HG03108 (cell line): ENCODE measurements at regions not wholly inside any gene's neighbourhood (a gene's known extent, or its start where the extent isn't known, plus 50 kb on each side); places are given as distances from the start of the nearest gene placed in this dataset.
"Not testable (repeated sequence)": the region's sequence is repeated elsewhere in the genome, so short reads cannot be mapped to it uniquely, and the experiment has no call there.

ENCODE experiments used
- ATAC-seq: cut with Tn5 transposase; IDR thresholded peaks from one replicate; pipeline ENCODE4 v1.9.1; 2021; ENCODE audit warnings: moderate library complexity; ENCODE audit not compliant: unreplicated experiment

GRCh38 chr5:86671536-86671935, 53.8 kb downstream of the COX7C start:
- no peak for ATAC-seq

DNA sequence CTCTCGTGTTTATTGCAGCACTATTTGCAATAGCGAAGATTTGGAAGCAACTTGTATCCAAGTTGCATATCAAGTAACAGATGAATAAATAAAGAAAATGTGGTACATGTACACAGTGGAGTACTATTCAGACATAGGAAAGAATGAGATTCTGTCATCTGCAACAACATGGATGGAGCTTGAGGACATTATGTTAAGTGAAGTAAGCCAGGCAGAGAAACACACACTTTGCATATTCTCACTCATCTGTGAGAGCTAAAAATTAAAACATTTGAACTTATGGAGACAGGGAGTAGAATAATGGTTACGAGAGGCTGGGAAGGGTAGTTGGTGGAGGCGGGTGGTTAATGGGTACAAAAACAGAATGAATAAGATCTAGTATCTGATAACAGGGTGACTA, 56.3 kb downstream of the COX7C start:
- no peak for ATAC-seq

- ATAC-seq: no peak
These were observed 57.6 kb downstream of the COX7C start for GRCh38 chr5:86675311-86675710.

DNA sequence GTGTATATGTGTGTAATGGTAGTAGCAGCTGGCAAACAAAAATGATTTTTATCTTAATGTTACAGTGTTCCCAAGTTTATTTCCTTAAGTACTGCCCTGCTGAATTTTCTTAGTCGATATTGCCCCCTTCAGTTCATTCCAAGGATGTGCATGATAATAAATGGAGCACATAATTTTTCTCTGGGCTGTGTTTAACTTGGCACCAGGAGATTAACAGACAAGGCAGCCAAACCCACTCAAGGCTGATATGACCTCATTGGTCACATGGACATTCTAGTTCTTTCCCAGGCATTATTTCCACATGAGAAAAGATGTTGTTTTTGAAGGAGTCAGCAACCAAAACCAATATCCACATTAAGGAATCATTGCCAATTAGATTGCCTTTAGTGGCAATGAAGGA, 61.8 kb downstream of the COX7C start:
- no peak for ATAC-seq

- no peak for ATAC-seq
These were observed 62.2 kb downstream of the COX7C start for GRCh38 chr5:86679949-86680348.

DNA sequence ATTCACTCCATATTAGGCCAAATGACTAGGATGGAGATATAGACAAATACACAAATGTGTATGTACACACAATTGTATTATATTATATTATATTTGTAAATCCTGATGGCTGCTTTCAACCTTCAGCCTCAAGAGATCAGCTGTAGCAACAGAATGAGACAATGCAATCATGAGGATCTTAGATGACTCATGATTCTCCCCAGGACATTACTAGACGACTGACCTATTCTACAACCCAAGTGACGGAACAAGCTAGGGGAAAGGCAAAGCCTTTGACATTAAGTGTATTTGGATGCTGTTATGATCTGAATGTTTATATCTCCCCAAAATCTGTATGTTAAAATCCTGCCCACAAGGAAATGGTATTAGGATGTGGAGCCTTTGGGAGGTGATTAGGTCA, 66.5 kb downstream of the COX7C start:
- ATAC-seq: no peak

DNA sequence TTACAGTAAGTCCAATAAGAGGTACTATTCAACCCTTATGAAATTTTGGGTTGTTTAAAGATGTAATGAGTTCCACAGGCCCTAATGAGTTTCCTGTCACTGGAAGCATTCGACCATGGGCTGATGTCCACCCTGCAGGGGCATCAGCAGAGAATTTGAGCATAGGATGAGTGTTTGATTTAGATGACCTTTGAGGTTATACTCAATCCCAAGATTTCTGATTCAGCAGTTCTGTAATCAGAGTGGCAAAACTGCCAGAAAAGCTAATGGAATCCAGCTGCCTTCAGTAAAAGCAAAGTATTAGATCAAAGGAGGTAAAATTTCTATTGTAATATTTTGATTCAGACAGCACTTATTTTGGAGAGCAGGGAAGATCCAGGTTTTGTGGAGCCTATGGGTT, 68.3 kb downstream of the COX7C start:
- ATAC-seq: no peak

DNA sequence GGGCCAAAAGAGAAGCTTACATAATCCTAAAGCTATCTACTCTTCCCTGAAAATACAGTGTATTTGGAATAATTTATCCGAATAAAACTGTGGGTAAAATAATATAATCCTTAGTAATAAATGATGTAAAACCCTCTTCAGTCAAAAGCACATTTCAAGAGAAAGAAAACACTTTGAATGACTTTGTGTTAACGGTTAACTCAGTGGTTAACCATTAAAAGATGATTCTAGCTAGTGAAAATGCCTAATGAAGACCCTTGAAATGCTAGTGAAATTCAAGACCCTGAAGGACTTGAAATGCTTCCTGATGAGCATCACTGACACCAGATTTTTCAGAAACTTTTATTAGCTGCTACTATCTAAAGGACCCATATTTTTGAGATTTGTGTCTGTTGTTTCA, 70.7 kb downstream of the COX7C start:
- no peak for ATAC-seq

GRCh38 chr5:86689103-86689729, 71.5 kb downstream of the COX7C start:
- no peak for ATAC-seq

- ATAC-seq: no peak
These were observed 91.6 kb downstream of the COX7C start for GRCh38 chr5:86709157-86709881.

DNA sequence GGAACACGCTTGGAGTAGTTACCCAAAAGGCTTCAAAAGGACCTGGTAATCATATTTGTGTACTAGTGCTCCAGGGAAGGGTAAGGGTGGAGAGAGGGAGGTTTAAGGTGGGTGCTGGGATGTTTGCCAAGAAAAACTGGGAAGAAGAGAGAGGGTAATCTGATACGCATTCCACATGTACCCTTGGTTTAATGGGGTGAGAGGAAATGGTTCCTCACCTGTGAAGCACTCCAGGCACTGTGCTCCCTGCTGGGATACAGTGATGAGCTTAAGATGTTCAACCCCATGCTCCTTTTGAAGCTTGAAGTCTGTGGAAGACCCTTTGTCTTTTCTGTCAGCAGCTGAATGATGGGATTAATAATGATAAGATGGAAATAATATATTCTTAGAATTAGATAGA, 98.4 kb downstream of the COX7C start:
- ATAC-seq: no peak

DNA sequence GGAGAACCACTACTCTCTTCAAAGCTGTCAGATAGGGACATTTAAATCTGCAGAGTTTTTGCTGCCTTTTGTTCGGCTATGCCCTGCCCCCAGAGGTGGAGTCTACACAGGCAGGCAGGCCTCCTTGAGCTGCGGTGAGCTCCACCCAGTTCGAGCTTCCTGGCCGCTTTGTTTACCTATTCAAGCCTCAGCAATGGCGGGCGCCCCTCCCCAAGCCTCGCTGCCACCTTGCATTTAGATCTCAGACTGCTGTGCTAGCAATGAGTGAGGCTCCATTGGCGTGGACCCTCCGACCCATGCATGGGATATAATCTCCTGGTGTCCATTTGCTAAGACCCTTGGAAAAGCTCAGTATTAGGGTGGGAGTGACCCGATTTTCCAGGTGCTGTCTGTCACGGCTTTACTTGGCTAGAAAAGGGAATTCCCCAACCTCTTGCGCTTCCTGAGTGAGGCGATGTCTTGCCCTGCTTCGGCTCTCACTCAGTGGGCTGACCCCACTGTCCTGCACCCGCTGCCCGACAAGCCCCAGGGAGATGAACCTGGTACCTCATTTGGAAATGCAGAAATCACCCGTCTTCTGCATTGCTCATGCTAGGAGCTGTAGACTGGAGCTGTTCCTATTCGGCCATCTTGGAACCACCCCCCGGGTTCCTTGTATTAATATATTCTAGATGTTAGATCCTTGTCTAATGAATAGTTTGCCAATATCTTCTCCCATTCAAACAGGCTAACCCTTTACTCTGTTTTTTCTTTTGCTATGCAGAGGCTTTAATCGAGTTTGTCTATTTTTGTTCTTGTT, 113.8 kb downstream of the COX7C start:
- not testable (repeated sequence) for ATAC-seq

- no peak for ATAC-seq
These were observed 117.6 kb downstream of the COX7C start for GRCh38 chr5:86735370-86735769.

DNA sequence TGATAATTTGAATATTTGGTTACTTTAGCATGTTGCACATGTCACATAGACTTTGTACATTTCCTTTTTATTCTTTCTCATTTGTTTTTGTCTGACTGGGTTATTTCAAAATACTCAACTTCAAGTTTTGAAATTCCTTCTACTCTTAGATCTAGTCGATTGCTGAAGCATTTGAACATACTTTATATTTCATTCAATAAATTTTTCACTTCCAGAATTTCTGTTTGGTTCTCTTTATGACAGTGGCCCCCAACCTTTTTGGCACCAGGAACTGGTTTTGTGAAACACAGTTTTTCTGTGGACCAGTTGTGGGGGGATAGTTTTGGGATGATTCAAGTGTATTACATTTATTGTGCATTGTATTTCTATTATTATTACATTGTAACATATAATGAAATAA, 119.8 kb downstream of the COX7C start:
- no peak for ATAC-seq

GRCh38 chr5:86748538-86749105, 130.9 kb downstream of the COX7C start:
- no peak for ATAC-seq

DNA sequence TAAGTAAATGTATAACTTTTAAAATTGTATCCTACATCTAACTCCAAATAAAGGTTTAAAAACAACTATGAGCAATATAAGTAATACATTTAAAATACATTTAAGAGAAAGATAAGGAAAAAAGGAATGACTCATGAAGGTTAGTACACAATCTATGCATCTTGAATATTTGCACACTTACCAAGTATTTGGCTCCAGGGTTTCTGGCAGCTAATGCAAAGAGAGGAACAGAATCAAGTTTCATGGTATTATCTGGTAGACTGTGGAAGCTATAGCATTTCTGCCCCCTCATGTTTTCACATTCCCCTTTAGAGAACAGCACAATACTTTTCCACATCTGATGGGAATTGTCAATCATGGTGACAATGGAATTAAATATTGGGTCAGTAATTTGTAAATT, 132.1 kb downstream of the COX7C start:
- no peak for ATAC-seq

DNA sequence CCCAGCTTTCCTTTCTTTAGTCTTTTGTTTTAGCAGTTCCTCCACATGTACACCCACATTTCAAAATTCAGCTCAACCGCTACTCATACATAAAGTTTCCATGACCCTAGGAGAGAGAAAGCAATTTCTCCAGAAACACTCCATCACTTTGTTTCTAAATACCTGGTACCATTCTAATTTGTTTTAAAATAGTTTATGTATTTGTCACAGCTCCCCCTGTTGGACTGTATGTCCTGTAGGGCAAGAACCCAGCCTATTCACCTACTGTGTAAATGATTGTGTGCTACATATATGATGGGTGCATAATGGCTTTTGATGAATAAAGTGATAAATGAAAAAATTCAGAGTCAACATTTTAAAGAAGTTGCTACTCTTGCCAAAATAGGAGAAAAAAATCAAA, 139.1 kb downstream of the COX7C start:
- no peak for ATAC-seq

DNA sequence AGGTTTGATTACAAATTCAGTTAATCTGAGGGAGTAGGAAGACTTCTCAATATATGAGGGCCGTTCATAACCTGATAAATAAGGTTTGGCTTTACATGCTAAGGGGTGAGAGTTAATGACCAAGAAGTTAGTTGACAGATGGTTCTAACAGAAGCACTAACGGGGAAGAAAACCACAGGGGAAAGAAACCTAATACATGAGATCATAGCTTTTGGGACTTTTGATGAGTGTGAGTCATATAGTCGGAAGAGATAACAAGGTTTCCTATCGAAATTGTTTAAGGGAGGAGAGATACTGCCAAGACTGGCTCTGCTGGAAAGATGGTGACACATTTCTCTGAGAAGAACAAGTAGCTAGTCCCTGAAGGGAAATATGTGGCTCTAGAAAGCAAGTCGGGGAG, 140.1 kb downstream of the COX7C start:
- ATAC-seq: no peak

- no peak for ATAC-seq
These were observed 142.9 kb downstream of the COX7C start for GRCh38 chr5:86760661-86761060.

DNA sequence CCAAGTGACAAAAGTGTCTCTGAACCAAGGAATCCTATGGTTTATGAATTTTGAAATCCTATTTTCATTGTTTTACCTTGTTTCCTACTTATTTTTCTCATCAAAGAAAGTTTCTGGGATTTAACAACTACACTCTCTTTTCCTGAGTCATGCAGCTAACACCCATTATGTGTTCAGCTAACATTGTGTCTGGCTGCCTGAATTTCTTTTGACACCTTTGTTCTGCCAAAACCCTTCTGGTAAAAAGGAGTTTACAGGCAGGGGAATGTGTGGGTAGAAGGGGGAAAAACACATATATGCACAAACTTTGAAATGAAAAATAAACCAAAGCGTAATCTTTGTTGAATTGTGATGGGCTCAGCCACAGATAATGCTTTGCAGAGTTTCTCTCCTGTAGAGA, 146.2 kb downstream of the COX7C start:
- no peak for ATAC-seq

- no peak for ATAC-seq
These were observed 148.2 kb downstream of the COX7C start for GRCh38 chr5:86765778-86766502.
